GM18868 (cell line): ENCODE measurements at regions not wholly inside any gene's neighbourhood (a gene's known extent, or its start where the extent isn't known, plus 50 kb on each side); places are given as distances from the start of the nearest gene placed in this dataset.

Source experiments
- ATAC-seq: cut with Tn5 transposase; IDR thresholded peaks from one replicate; pipeline ENCODE4 v1.9.1; 2021; ENCODE audit warnings: mild to moderate bottlenecking, moderate library complexity; ENCODE audit not compliant: unreplicated experiment

DNA sequence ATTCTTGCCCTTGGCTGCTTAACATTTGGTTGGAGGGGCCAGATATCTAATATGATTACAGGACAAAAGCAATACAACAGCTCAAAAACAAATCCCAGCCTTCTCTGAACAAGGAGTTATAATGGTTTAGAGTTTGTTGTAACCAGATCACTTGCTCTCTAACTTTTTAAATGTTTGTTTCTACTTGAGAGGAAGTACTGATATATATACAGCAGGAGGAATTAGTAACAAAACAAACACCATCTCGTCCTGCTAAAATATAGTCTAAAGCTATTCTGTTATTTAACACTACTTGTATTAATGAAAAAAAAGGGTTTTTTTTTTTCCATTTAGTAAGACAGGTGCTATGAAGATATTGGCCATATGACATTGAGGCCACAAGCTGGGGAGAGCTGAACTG lies 60.9 kb upstream of the TMEM17 start:
- ATAC-seq: no peak

DNA sequence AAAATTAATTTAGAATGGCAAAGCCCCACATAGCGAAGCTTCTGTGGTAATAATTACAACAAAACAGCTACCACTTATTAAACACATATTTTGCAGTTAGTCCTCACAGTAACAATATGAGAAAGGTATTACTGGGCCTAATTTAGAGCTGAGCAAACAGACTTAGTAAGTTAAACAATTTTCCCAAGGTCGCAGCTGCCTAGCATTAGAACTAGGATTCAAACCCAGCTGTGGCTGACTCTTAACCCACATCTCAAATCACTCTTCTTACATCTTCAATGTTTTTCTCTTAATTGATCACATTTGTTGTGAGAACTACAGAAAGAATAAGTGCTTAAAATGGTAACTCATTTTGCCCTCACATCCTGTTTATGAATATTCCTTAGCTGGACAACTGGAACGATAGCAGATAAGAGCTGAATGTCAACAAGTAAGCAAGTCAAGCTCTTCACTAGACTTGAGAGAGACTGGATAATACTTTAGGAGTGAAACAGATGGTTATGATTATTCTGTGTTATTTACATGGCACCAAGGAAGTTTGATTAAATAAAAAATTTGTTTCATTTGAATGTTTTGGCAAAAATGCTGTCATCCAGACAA lies 59.4 kb upstream of the TMEM17 start:
- no peak for ATAC-seq

DNA sequence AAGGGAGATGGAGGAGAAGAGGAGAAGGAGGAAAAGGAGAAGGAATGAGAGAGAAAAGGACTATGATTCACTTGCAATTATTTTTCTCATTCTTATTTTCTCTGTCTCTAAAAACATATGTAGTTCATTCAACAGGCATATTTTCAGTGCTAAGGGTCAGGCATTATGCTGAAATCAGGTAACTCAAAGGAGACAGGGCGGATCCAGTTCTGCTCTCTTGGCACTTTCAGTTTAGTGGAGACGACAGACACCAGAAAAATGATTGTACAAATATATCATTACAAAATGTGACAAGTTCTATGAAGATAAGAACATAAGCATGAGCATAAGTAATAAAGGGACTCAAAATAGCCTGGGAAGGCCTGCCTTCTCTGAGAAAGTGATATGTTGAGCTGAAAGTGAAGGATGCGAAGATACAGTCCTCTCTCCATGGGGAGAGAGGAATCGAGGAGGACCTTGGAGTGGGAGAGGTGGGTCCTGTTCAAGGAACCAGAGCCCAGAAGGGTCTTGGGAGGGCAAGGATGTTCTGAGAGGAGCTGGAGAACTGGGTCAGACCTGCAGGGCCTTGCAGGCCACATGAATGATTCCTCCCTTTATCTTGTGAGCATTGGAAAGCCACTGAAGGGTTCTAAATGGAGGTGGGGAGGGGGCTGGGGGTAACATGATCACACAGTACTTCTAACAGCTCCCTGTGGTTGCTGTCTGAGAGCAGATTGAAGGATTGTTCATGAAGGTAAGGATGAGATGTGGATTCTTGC lies 58.6 kb upstream of the TMEM17 start:
- no peak for ATAC-seq

DNA sequence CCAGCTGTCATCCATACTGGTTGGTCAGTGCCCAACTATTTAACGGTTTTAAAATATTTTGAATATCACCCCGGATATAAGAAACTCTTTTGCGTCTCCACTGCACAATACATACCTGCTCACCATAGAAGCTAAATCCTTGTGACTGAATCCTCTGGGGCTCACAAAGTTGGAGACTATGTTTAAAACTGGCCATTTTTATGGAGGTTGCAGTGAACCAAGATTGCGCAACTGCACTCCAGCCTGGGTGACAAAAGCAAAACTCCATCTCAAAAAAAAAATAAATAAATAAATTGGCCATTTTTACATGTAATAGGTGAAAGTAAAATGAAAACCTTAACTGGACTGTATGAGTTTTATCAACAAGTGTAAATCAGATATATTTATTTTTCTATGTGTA lies 55.6 kb upstream of the TMEM17 start:
- no peak for ATAC-seq

DNA sequence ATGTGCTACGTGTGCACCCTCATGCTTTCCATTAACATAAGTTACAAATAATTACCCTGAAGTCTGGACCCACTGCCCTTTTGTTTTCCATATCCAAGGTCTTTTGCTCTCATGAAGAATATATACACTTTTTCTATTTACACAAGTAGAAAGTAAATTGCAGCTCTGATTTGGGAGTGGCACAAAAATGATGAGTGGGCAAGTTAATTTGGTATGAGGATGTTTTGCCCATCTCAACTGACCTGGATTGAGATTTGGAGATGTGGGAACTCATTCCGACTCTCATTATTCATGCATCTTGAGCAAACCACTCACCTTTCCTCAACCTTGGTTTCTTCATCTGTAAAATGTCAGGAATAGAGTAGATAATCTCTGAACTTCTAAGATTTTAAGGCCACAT lies 53.6 kb upstream of the TMEM17 start:
- ATAC-seq: no peak

DNA sequence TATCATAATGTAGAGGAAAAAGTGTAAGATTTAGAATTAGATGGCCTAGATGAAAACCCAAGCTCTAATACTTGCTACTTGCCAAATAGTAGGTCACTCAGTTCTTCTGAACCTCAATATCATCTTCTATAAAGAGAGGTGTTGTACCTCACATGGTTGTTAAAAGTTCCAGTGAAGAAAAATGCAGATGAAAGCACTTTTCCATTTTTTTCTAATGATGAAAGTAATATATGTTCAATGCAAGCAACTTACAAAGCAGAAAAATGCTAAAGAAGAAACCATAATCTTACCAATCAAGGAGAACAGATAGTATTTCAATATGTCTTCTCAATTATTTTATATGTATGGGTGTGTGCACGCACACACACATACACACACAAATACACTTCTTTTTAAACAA lies 52.7 kb upstream of the TMEM17 start:
- ATAC-seq: no peak

DNA sequence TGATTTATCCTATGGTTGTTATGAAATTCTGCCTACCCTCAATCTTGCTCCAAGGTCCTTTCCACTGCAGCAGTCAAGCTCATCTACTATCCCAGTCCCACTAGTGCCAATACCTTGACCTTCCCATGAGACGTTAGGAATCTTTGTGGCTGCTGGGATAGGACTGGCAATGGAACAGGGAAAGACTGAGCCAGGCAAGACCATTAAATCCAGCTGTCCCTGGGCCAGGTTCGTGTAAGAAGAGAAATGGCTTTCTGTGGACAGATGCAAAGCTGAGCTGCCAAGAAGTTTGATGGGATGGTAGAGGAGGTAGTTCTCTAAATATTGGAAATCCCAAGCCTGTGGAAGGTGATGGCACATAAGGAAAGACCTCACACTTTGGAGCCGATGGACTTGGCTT lies 50.1 kb upstream of the TMEM17 start:
- no peak for ATAC-seq
